Thoracic aorta (tissue), 2 donors: ENCODE measurements at regions not wholly inside any gene's neighbourhood (a gene's known extent, or its start where the extent isn't known, plus 50 kb on each side); places are given as distances from the start of the nearest gene placed in this dataset.

Experiments
- ATAC-seq: fragments of 150-250 bp; one replicate; pipeline ENCODE4 v1.8.0; 2017; ENCODE audit warnings: low read depth; ENCODE audit not compliant: insufficient number of reproducible peaks, low FRiP score
- DNase-seq: peaks from one replicate; pipeline ENCODE4 v3.0.0-alpha.2; 2020; ENCODE audit warnings: low spot score
- H3K27ac ChIP-seq, 2 donors: fragments of 200-600 bp; sonication (generic); 1 replicate in 1 of 2; 2 replicates in 1 of 2; pipeline ENCODE4 v1.5.1; 2016; ENCODE audit warnings: mild to moderate bottlenecking in 2 of 2, moderate library complexity in 2 of 2
- H3K27me3 ChIP-seq: fragments of 200-600 bp; sonication (generic); replicated peaks from 2 replicates; pipeline ENCODE4 v1.6.0; 2016; ENCODE audit warnings: mild to moderate bottlenecking; ENCODE audit not compliant: insufficient read depth
- H3K36me3 ChIP-seq: fragments of 200-600 bp; sonication (generic); one replicate; pipeline ENCODE4 v1.5.1; 2016
- H3K4me1 ChIP-seq, 2 donors: fragments of 200-600 bp; sonication (generic); 1 replicate in 1 of 2; 2 replicates in 1 of 2; pipeline versions ENCODE4 v1.5.1 to v1.6.0; 2016; ENCODE audit warnings: low read depth in 2 of 2, mild to moderate bottlenecking in 1 of 2; ENCODE audit not compliant: control insufficient read depth in 1 of 2
- H3K4me3 ChIP-seq: fragments of 200-600 bp; sonication (generic); 2 replicates; pipeline ENCODE4 v1.5.1; 2016; ENCODE audit warnings: mild to moderate bottlenecking
- H3K9me3 ChIP-seq: fragments of 200-600 bp; sonication (generic); 2 replicates; pipeline ENCODE4 v1.5.1; 2016
- TF ChIP-seq, protein P1 (sequence below): fragments of 200-600 bp; sonication (generic); IDR thresholded peaks from one replicate; pipeline ENCODE4 v1.5.1; 2019; ENCODE audit warnings: antibody characterized with exemption

- Histone ChIP-seq H3K4me1 (no peaks in the 10 kb centered on the region), H3K36me3 (no peaks in the 10 kb centered on the region), H3K4me3 (no peak overlapping the region), H3K9me3 (no peaks in the 10 kb centered on the region), H3K27ac (no peak overlapping the region), H3K27me3 (no peaks in the 10 kb centered on the region)
- DNase-seq: no peak
- ATAC-seq: no peak
- TF ChIP-seq, protein P1, sequence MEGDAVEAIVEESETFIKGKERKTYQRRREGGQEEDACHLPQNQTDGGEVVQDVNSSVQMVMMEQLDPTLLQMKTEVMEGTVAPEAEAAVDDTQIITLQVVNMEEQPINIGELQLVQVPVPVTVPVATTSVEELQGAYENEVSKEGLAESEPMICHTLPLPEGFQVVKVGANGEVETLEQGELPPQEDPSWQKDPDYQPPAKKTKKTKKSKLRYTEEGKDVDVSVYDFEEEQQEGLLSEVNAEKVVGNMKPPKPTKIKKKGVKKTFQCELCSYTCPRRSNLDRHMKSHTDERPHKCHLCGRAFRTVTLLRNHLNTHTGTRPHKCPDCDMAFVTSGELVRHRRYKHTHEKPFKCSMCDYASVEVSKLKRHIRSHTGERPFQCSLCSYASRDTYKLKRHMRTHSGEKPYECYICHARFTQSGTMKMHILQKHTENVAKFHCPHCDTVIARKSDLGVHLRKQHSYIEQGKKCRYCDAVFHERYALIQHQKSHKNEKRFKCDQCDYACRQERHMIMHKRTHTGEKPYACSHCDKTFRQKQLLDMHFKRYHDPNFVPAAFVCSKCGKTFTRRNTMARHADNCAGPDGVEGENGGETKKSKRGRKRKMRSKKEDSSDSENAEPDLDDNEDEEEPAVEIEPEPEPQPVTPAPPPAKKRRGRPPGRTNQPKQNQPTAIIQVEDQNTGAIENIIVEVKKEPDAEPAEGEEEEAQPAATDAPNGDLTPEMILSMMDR: no peak
Observed at GRCh38 chr20:22350624-22351023, 233.7 kb downstream of the FOXA2 start.

DNA sequence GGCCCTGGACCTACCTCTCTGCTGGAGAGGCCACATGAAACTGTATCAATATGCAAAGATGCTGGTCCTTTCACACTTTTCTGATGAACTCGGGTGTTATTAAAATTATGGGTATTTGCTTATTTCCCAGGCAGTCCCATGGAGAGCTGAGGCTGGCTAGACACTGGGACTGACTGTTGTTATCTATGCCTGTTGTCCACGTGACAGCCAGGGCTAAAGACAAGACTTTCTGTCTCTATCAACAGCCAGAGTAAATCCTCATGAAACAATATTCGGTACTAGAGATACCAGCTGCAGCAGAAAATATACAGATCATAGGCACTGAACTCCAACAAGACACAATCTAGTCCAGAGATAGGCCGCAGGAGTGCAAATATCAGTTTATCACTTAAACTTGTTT lies 236.4 kb downstream of the FOXA2 start:
- no peaks in the 10 kb centered on the region for H3K36me3 ChIP-seq
- ATAC-seq (no peak), DNase-seq (no peak)
- H3K4me3 ChIP-seq: no peak overlapping the region
- H3K4me1 ChIP-seq: no peaks in the 10 kb centered on the region
- TF ChIP-seq, protein P1: no peak
- no peaks in the 10 kb centered on the region for H3K27me3 ChIP-seq
- no peaks in the 10 kb centered on the region for H3K9me3 ChIP-seq
- no peak overlapping the region for H3K27ac ChIP-seq

DNA sequence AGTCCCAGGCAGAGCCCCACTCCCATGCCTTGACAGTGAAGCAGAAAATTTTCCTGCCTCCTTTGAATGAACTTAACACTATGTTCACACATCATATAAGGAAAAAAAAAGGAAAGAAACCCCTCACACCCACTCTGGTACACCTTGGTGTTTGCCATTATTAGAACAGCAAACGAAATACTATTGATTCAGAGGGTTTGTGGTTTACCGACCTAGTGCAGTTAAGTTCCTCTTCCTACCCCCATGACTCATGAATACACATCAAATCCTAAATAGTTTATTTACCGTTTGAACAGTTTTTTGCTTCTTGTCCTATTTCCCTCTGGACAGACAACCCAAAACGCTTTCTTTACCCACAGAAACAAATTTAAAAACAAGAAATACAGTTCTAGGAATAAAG lies 237.7 kb downstream of the FOXA2 start:
- H3K27me3 ChIP-seq: no peaks in the 10 kb centered on the region
- no peak for ATAC-seq
- H3K27ac ChIP-seq: no peak overlapping the region
- TF ChIP-seq, protein P1: no peak
- no peaks in the 10 kb centered on the region for H3K9me3 ChIP-seq
- H3K36me3 ChIP-seq: no peaks in the 10 kb centered on the region
- H3K4me3 ChIP-seq: no peak overlapping the region
- no peaks in the 10 kb centered on the region for H3K4me1 ChIP-seq
- no peak for DNase-seq

GRCh38 chr20:22343612-22344011 lies 240.8 kb downstream of the FOXA2 start:
- no peak overlapping the region for H3K27ac ChIP-seq
- no peaks in the 10 kb centered on the region for H3K36me3 ChIP-seq
- no peak overlapping the region for H3K4me3 ChIP-seq
- TF ChIP-seq, protein P1: no peak
- H3K4me1 ChIP-seq: peaks cover 0 to 12% of the 10 kb centered on the region in 2 donors
- ATAC-seq: no peak
- H3K9me3 ChIP-seq: no peaks in the 10 kb centered on the region
- DNase-seq: no peak
- H3K27me3 ChIP-seq: no peaks in the 10 kb centered on the region

- H3K36me3 ChIP-seq: no peaks in the 10 kb centered on the region
- peaks cover 0 to 12% of the 10 kb centered on the region in 2 donors for H3K4me1 ChIP-seq
- H3K4me3 ChIP-seq: no peak overlapping the region
- H3K27ac ChIP-seq: no peak overlapping the region
- H3K9me3 ChIP-seq: no peaks in the 10 kb centered on the region
- TF ChIP-seq, protein P1: no peak
- ATAC-seq: no peak
- DNase-seq: no peak
- H3K27me3 ChIP-seq: no peaks in the 10 kb centered on the region
Observed at GRCh38 chr20:22342410-22342809, 242.0 kb downstream of the FOXA2 start.
